HCT116 (cell line): ENCODE measurements at regions not wholly inside any gene's neighbourhood (a gene's known extent, or its start where the extent isn't known, plus 50 kb on each side); places are given as distances from the start of the nearest gene placed in this dataset.

Experiments
- ATAC-seq: fragments of 200-7000 bp; cut with Tn5 transposase; 2 replicates; pipeline ENCODE4 v1.9.1; 2020; ENCODE audit warnings: mild to moderate bottlenecking, moderate library complexity
- BruUV-seq: library from RNA; stranded (reverse); fragments of 400-500 nt; replicated peaks from 2 replicates; lab custom pipeline; 2021; lab: Mats Ljungman, UMichigan
- CTCF ChIA-PET: fragments of 300-600 bp; sonication (Branson Sonifier 250); formaldehyde crosslinking; loops from one replicate; lab custom pipeline; 2021; ENCODE audit warnings: antibody characterized with exemption; lab: Charles Lee
- POLR2A ChIA-PET: fragments of 300-600, 350-600 bp; sonication (Branson Sonifier 250); formaldehyde crosslinking; loops from one replicate; lab custom pipeline; 2021; ENCODE audit warnings: antibody characterized with exemption; lab: Charles Lee
- RAD21 ChIA-PET, 2 experiments: fragments of 300-600 bp; sonication (Branson Sonifier 250); formaldehyde crosslinking; loops; one replicate each; lab custom pipeline; 2023; ENCODE audit warnings: low total read pairs in 2 of 2; ENCODE audit not compliant: uncharacterized antibody in 2 of 2, unreplicated experiment in 2 of 2, low non-redundant PET in 1 of 2; lab: Charles Lee
- DNase-seq: peaks from one replicate; pipeline ENCODE4 v3.0.0-alpha.2; 2010; ENCODE audit warnings: low read depth, low spot score
- H2AFZ ChIP-seq: fragments of 200-600 bp; shearing (Covaris generic), sonication (generic); 2 replicates; pipeline ENCODE4 v1.6.1; 2017; ENCODE audit warnings: low read depth, mixed run types, mixed read lengths, antibody characterized with exemption, low read length; ENCODE audit not compliant: poor library complexity, severe bottlenecking
- H3K27ac ChIP-seq: 2 replicates; pipeline ENCODE4 v1.5.1; 2012; ENCODE audit warnings: low read depth, low read length
- H3K27me3 ChIP-seq: fragments of 200-600 bp; sonication (generic); 2 replicates; pipeline ENCODE4 v1.6.1; 2016; ENCODE audit warnings: mixed run types, low read length, mixed read lengths; ENCODE audit not compliant: insufficient read depth
- H3K36me3 ChIP-seq, 2 experiments: fragments of 200-500 bp in 1 of 2; fragments of 200-600 bp in 1 of 2; sonication (Bioruptor generic) in 1 of 2; sonication (generic) in 1 of 2; 2 replicates each; pipeline versions ENCODE4 v1.5.1 to v1.6.1; 2014 to 2016; ENCODE audit warnings: low read length in 2 of 2, inconsistent platforms in 1 of 2, mixed read lengths in 1 of 2, mixed run types in 1 of 2; ENCODE audit not compliant: insufficient read depth in 2 of 2, control insufficient read depth in 1 of 2
- H3K4me1 ChIP-seq, 2 experiments: fragments of 200-600 bp in 1 of 2; sonication (generic) in 1 of 2; 2 replicates each; pipeline versions ENCODE4 v1.5.1 to v1.6.1; 2012 to 2017; ENCODE audit warnings: low read length in 2 of 2, inconsistent platforms in 1 of 2, mild to moderate bottlenecking in 1 of 2, mixed read lengths in 1 of 2, mixed run types in 1 of 2, moderate library complexity in 1 of 2; ENCODE audit not compliant: insufficient read depth in 2 of 2, control insufficient read depth in 1 of 2
- H3K4me2 ChIP-seq: fragments of 200-600 bp; sonication (generic); 2 replicates; pipeline ENCODE4 v1.6.1; 2017; ENCODE audit warnings: mixed run types, low read length, mixed read lengths
- H3K4me3 ChIP-seq, 2 experiments: fragments of 200-600 bp in 1 of 2; sonication (generic) in 1 of 2; replicated peaks in 1 of 2; 2 replicates each; pipeline ENCODE4 v1.5.1; 2011 to 2016; ENCODE audit warnings: low read length in 2 of 2, control low read depth in 1 of 2, low read depth in 1 of 2, mild to moderate bottlenecking in 1 of 2, mixed read lengths in 1 of 2, mixed run types in 1 of 2
- H3K79me2 ChIP-seq: fragments of 200-600 bp; sonication (generic); 2 replicates; pipeline ENCODE4 v1.6.1; 2017; ENCODE audit warnings: mild to moderate bottlenecking, mixed run types, low read length, moderate library complexity, mixed read lengths; ENCODE audit not compliant: insufficient read depth
- H3K9ac ChIP-seq: fragments of 200-600 bp; sonication (generic); 2 replicates; pipeline ENCODE4 v1.6.1; 2016; ENCODE audit warnings: low read length, mixed read lengths
- H3K9me2 ChIP-seq: fragments of 200-600 bp; sonication (generic), shearing (Covaris generic); 2 replicates; pipeline ENCODE4 v1.6.1; 2017; ENCODE audit warnings: mixed run types, mild to moderate bottlenecking, moderate library complexity; ENCODE audit not compliant: insufficient read depth
- H3K9me3 ChIP-seq, 2 experiments: fragments of 200-500 bp in 1 of 2; fragments of 200-600 bp in 1 of 2; sonication (Bioruptor generic) in 1 of 2; sonication (generic) in 1 of 2; 2 replicates each; pipeline ENCODE4 v1.6.1; 2014 to 2017; ENCODE audit warnings: low read length in 2 of 2, mixed read lengths in 2 of 2, inconsistent platforms in 1 of 2, low read depth in 1 of 2, mild to moderate bottlenecking in 1 of 2, mixed run types in 1 of 2, moderate library complexity in 1 of 2; ENCODE audit not compliant: control insufficient read depth in 1 of 2, insufficient read depth in 1 of 2
- H4K20me1 ChIP-seq: fragments of 200-600 bp; sonication (generic), shearing (Covaris generic); 2 replicates; pipeline ENCODE4 v1.6.1; 2017; ENCODE audit warnings: mixed run types, mild to moderate bottlenecking, moderate library complexity; ENCODE audit not compliant: insufficient read depth
- CEBPB ChIP-seq: IDR thresholded peaks from 2 replicates; pipeline ENCODE4 v1.6.1; 2012; ENCODE audit warnings: low read depth
- EGR1 ChIP-seq: IDR thresholded peaks from 2 replicates; pipeline ENCODE4 v1.6.1; 2012; ENCODE audit warnings: low read depth
- ELF1 ChIP-seq: IDR thresholded peaks from 2 replicates; pipeline ENCODE4 v1.6.1; 2012; ENCODE audit warnings: low read depth, borderline replicate concordance
- EZH2phosphoT487 ChIP-seq: fragments of 200-600 bp; IDR thresholded peaks from 2 replicates; pipeline ENCODE4 v1.6.1; 2018; ENCODE audit warnings: antibody characterized with exemption, borderline replicate concordance
- FOSL1 ChIP-seq: IDR thresholded peaks from 2 replicates; pipeline ENCODE4 v1.6.1; 2012; ENCODE audit warnings: low read depth
- POLR2A ChIP-seq: IDR thresholded peaks from 2 replicates; pipeline ENCODE4 v1.7.0; 2011; ENCODE audit warnings: borderline replicate concordance; ENCODE audit not compliant: insufficient read depth, insufficient read length; ENCODE audit errors: extremely low read depth
- SIN3A ChIP-seq: IDR thresholded peaks from 2 replicates; pipeline ENCODE4 v1.6.1; 2012; ENCODE audit warnings: low read depth
- SP1 ChIP-seq: IDR thresholded peaks from 2 replicates; pipeline ENCODE4 v1.6.1; 2012; ENCODE audit warnings: low read depth
- SRF ChIP-seq: IDR thresholded peaks from 2 replicates; pipeline ENCODE4 v1.6.1; 2012; ENCODE audit warnings: low read depth
- TCF7L2 ChIP-seq: IDR thresholded peaks from 2 replicates; pipeline ENCODE4 v1.7.0; 2011; ENCODE audit warnings: borderline replicate concordance, inconsistent platforms; ENCODE audit not compliant: insufficient read depth, insufficient read length; ENCODE audit errors: extremely low read depth
- ZFX ChIP-seq: fragments of 450-650 bp; IDR thresholded peaks from 2 replicates; pipeline ENCODE4 v1.6.1; 2017
- ZNF274 ChIP-seq: fragments of 200-500 bp; sonication (Bioruptor generic); IDR thresholded peaks from 2 replicates; pipeline ENCODE4 v1.6.1; 2014; ENCODE audit warnings: mild to moderate bottlenecking, low read depth, low read length, inconsistent platforms
- intact Hi-C: fragments of 100-400 bp; cut with micrococcal nuclease; formaldehyde crosslinking; loops from 2 replicates; pipeline ENCODE4 v1.10.0; 2022
- TF ChIP-seq, protein P1 (sequence below): IDR thresholded peaks from 2 replicates; pipeline ENCODE4 v1.6.1; 2012

DNA sequence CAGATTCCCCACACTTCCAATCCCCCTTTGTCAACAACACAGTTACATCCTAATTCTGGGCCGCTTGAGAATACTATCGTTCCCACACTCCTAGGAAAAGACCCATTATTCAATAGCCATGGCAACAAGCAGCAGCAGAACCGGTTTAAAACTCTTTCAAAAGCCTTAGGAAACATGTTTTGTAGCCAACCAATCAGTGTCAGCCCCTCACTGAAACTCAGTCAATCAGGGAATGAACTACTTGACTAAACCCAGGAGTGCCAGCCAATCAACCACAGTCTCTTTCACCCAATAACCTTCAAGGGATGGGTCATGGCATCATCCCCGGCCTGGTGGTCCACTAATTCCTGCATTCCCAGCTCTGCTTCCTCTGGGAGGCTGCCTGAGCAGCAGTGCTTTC, 204.8 kb upstream of the HS6ST1 start:
- CTCF ChIA-PET = no interaction called here
- DNase-seq = no peak
- TF ChIP-seq EZH2phosphoT487 (no peak), ZNF274 (no peak), ZFX (no peak), SIN3A (no peak), ELF1 (no peak), SRF (no peak)
- TF ChIP-seq, all 23 proteins: peak for 0
- no peak overlapping the region for H3K4me3 ChIP-seq
- RAD21 ChIA-PET = no interaction called here
- no peak overlapping the region for H3K27ac ChIP-seq
- H3K27me3 ChIP-seq = no peaks in the 10 kb centered on the region
- H3K9me3 ChIP-seq = no peaks in the 10 kb centered on the region
- no peaks in the 10 kb centered on the region for H3K36me3 ChIP-seq
- POLR2A ChIA-PET = no interaction called here
- H3K79me2 ChIP-seq = no peaks in the 10 kb centered on the region
- H2AFZ ChIP-seq = no peak overlapping the region
- intact Hi-C loops = no loop called here
- peaks cover 0 to 5% of the 10 kb centered on the region in 2 experiments; a peak in 1 of 4 replicates for H3K4me1 ChIP-seq
- no peak overlapping the region for H3K4me2 ChIP-seq
- H3K9me2 ChIP-seq = no peaks in the 10 kb centered on the region
- H3K9ac ChIP-seq = no peak overlapping the region
- H4K20me1 ChIP-seq = no peaks in the 10 kb centered on the region
- BruUV-seq = no TSS peak
- no peak for ATAC-seq

DNA sequence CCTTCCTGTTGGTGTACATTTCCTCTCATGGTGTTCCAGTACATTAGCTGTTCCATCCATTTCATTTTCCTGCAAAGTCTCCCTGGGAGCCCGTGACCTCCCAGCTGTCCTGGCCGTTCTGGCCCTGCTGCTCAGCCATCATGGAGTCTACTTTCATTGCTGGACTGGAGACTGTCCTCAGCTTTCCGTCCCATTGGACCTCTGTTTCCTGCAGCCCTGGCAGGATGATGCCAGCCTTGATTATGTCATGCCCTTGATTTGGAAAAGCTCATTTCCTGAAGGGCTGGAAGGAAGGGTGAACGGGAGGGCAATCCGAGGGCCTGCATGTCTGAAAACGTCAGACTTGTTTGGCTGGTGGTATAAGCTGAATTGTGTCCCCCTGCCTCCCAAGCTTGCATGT, 205.5 kb upstream of the HS6ST1 start:
- no peak for TF ChIP-seq EZH2phosphoT487
- no peak for TF ChIP-seq CEBPB
- TF ChIP-seq POLR2A = no peak
- TF ChIP-seq EGR1 = no peak
- TF ChIP-seq ELF1 = no peak
- no peak for TF ChIP-seq TCF7L2
- TF ChIP-seq ZFX = no peak
- TF ChIP-seq FOSL1 = no peak
- TF ChIP-seq, protein P1, sequence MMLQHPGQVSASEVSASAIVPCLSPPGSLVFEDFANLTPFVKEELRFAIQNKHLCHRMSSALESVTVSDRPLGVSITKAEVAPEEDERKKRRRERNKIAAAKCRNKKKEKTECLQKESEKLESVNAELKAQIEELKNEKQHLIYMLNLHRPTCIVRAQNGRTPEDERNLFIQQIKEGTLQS = no peak
- TF ChIP-seq SP1 = no peak
- TF ChIP-seq, all 23 proteins: peak for 0
- BruUV-seq = no TSS peak
- ATAC-seq = no peak
- Histone ChIP-seq H3K9me3 (no peaks in the 10 kb centered on the region), H3K9ac (no peak overlapping the region), H4K20me1 (no peaks in the 10 kb centered on the region), H3K4me3 (no peak overlapping the region), H3K9me2 (no peaks in the 10 kb centered on the region), H3K27ac (no peak overlapping the region), H3K79me2 (no peaks in the 10 kb centered on the region), H2AFZ (no peak overlapping the region), H3K36me3 (no peaks in the 10 kb centered on the region), H3K27me3 (no peaks in the 10 kb centered on the region), H3K4me2 (no peak overlapping the region), H3K4me1 (peaks cover 0 to 5% of the 10 kb centered on the region in 2 experiments; a peak in 1 of 4 replicates)
- CTCF ChIA-PET = no interaction called here
- DNase-seq = no peak
- POLR2A ChIA-PET = no interaction called here
- intact Hi-C loops = no loop called here
- RAD21 ChIA-PET = no interaction called here
